Ishikawa (cell line): ENCODE measurements at regions not wholly inside any gene's neighbourhood (a gene's known extent, or its start where the extent isn't known, plus 50 kb on each side); places are given as distances from the start of the nearest gene placed in this dataset.

Experiments used
- CEBPB ChIP-seq: IDR thresholded peaks from 2 replicates; pipeline ENCODE4 v1.6.1; 2012
- EP300 ChIP-seq: IDR thresholded peaks from 2 replicates; pipeline ENCODE4 v1.6.1; 2012; ENCODE audit warnings: borderline replicate concordance
- MAX ChIP-seq: IDR thresholded peaks from 2 replicates; pipeline ENCODE4 v1.6.1; 2012
- NFIC ChIP-seq: IDR thresholded peaks from 2 replicates; pipeline ENCODE4 v1.6.1; 2012
- RAD21 ChIP-seq: IDR thresholded peaks from 2 replicates; pipeline ENCODE4 v1.6.1; 2012; ENCODE audit warnings: low read depth
- REST ChIP-seq: IDR thresholded peaks from 2 replicates; pipeline ENCODE4 v1.6.1; 2012; ENCODE audit warnings: low read depth, mild to moderate bottlenecking
- TAF1 ChIP-seq: IDR thresholded peaks from 2 replicates; pipeline ENCODE4 v1.6.1; 2012; ENCODE audit warnings: low read depth, mild to moderate bottlenecking
- TCF12 ChIP-seq: IDR thresholded peaks from 2 replicates; pipeline ENCODE4 v1.6.1; 2012; ENCODE audit warnings: low read depth
- TEAD4 ChIP-seq: IDR thresholded peaks from 2 replicates; pipeline ENCODE4 v1.6.1; 2012
- USF1 ChIP-seq: IDR thresholded peaks from 2 replicates; pipeline ENCODE4 v1.6.1; 2012
- YY1 ChIP-seq: IDR thresholded peaks from 2 replicates; pipeline ENCODE4 v1.6.1; 2012; ENCODE audit warnings: low read depth
- ZBTB7A ChIP-seq: IDR thresholded peaks from 2 replicates; pipeline ENCODE4 v1.6.1; 2012; ENCODE audit warnings: low read depth

GRCh38 chr13:85601526-85601925, 197.7 kb downstream of the SLITRK6 start:
- TF ChIP-seq ZBTB7A: no peak
- no peak for TF ChIP-seq TAF1
- TF ChIP-seq NFIC: no peak
- TF ChIP-seq EP300: no peak
- no peak for TF ChIP-seq MAX
- no peak for TF ChIP-seq REST
- no peak for TF ChIP-seq RAD21
- TF ChIP-seq CEBPB: no peak
- TF ChIP-seq TEAD4: no peak
- no peak for TF ChIP-seq TCF12
- TF ChIP-seq USF1: no peak
- TF ChIP-seq YY1: no peak
